GM20431 (cell line): ENCODE measurements at regions not wholly inside any gene's neighbourhood (a gene's known extent, or its start where the extent isn't known, plus 50 kb on each side); places are given as distances from the start of the nearest gene placed in this dataset.

Source experiments
- in situ Hi-C: fragments of 300-500 bp; cut with MseI, MboI; formaldehyde crosslinking; loops from one replicate; pipeline ENCODE4 v1.15.0; 2020; ENCODE audit warnings: low sequenced_read_pairs; ENCODE audit not compliant: unreplicated experiment

- in situ Hi-C loops: no loop called here
Measured at GRCh38 chr1:98102345-98103030, 181.7 kb upstream of the DPYD start.

GRCh38 chr1:98101364-98101763 is 180.5 kb upstream of the DPYD start:
- in situ Hi-C loops: no loop called here

GRCh38 chr1:98099501-98099900 is 178.7 kb upstream of the DPYD start:
- in situ Hi-C loops: no loop called here

- in situ Hi-C loops: no loop called here
Measured at GRCh38 chr1:98098473-98098872, 177.6 kb upstream of the DPYD start.

GRCh38 chr1:98090351-98090750 is 169.5 kb upstream of the DPYD start:
- in situ Hi-C loops: no loop called here

GRCh38 chr1:98088381-98088780 is 167.5 kb upstream of the DPYD start:
- in situ Hi-C loops: no loop called here

GRCh38 chr1:98086796-98087441 is 166.1 kb upstream of the DPYD start:
- in situ Hi-C loops: no loop called here

- in situ Hi-C loops: no loop called here
Measured at GRCh38 chr1:98086156-98086555, 165.3 kb upstream of the DPYD start.

GRCh38 chr1:98084188-98084587 is 163.4 kb upstream of the DPYD start:
- in situ Hi-C loops: no loop called here

GRCh38 chr1:98081944-98082343 is 161.1 kb upstream of the DPYD start:
- in situ Hi-C loops: no loop called here

- in situ Hi-C loops: no loop called here
Measured at GRCh38 chr1:98078596-98078995, 157.8 kb upstream of the DPYD start.

- in situ Hi-C loops: no loop called here
Measured at GRCh38 chr1:98077691-98078090, 156.9 kb upstream of the DPYD start.

GRCh38 chr1:98075626-98076025 is 154.8 kb upstream of the DPYD start:
- in situ Hi-C loops: no loop called here

- in situ Hi-C loops: no loop called here
Measured at GRCh38 chr1:98073823-98074222, 153.0 kb upstream of the DPYD start.

GRCh38 chr1:98073106-98073505 is 152.3 kb upstream of the DPYD start:
- in situ Hi-C loops: no loop called here

- in situ Hi-C loops: no loop called here
Measured at GRCh38 chr1:98072047-98072446, 151.2 kb upstream of the DPYD start.

GRCh38 chr1:98068016-98068415 is 147.2 kb upstream of the DPYD start:
- in situ Hi-C loops: no loop called here

- in situ Hi-C loops: no loop called here
Measured at GRCh38 chr1:98066911-98067310, 146.1 kb upstream of the DPYD start.

- in situ Hi-C loops: no loop called here
Measured at GRCh38 chr1:98059620-98060019, 138.8 kb upstream of the DPYD start.

- in situ Hi-C loops: no loop called here
Measured at GRCh38 chr1:98058676-98059075, 137.8 kb upstream of the DPYD start.

GRCh38 chr1:98057236-98057910 is 136.5 kb upstream of the DPYD start:
- in situ Hi-C loops: no loop called here
